Suprapubic skin (tissue), 4 donors: ENCODE measurements at regions not wholly inside any gene's neighbourhood (a gene's known extent, or its start where the extent isn't known, plus 50 kb on each side); places are given as distances from the start of the nearest gene placed in this dataset.

Source experiments
- DNase-seq, 2 donors: peaks; one replicate each; pipeline ENCODE4 v3.0.0-alpha.2; 2019; ENCODE audit warnings: low spot score in 2 of 2
- H3K27ac ChIP-seq: fragments of 200-600 bp; sonication (generic); one replicate; pipeline ENCODE4 v1.5.1; 2019
- H3K27me3 ChIP-seq: fragments of 200-600 bp; sonication (generic); one replicate; pipeline ENCODE4 v1.5.1; 2019
- H3K36me3 ChIP-seq: fragments of 200-600 bp; sonication (generic); one replicate; pipeline ENCODE4 v1.5.1; 2019
- H3K4me1 ChIP-seq: fragments of 200-600 bp; sonication (generic); one replicate; pipeline ENCODE4 v1.5.1; 2019
- H3K4me3 ChIP-seq: fragments of 200-600 bp; sonication (generic); one replicate; pipeline ENCODE4 v1.5.1; 2019; ENCODE audit warnings: mild to moderate bottlenecking
- H3K9me3 ChIP-seq: fragments of 200-600 bp; sonication (generic); one replicate; pipeline ENCODE4 v1.5.1; 2019
- CTCF ChIP-seq, 2 donors: fragments of 200-600 bp in 1 of 2; fragments of 450-650 bp in 1 of 2; sonication (generic) in 1 of 2; IDR thresholded peaks; one replicate each; pipeline ENCODE4 v1.5.1; 2016 to 2019; ENCODE audit warnings: antibody characterized with exemption in 2 of 2, mild to moderate bottlenecking in 1 of 2, moderate library complexity in 1 of 2
- EP300 ChIP-seq: sonication (generic); formaldehyde crosslinking; IDR thresholded peaks from one replicate; pipeline ENCODE4 v1.6.1; 2017; ENCODE audit warnings: antibody characterized with exemption
- POLR2A ChIP-seq, 2 donors: fragments of 450-650 bp; IDR thresholded peaks; one replicate each; pipeline ENCODE4 v1.6.1; 2017; ENCODE audit warnings: antibody characterized with exemption in 2 of 2, mild to moderate bottlenecking in 2 of 2, moderate library complexity in 2 of 2
- POLR2AphosphoS5 ChIP-seq, 3 donors: sonication (generic); formaldehyde crosslinking; IDR thresholded peaks; one replicate each; pipeline ENCODE4 v1.6.1; 2017; ENCODE audit warnings: antibody characterized with exemption in 3 of 3
- WGBS: methylation state at CpG from one replicate; pipeline ENCODE4 v1.1.5; 2018; 5-methylcytosine and 5-hydroxymethylcytosine counted together

- H3K27ac ChIP-seq = no peak overlapping the region
- no peak overlapping the region for H3K4me3 ChIP-seq
- no peaks in the 10 kb centered on the region for H3K36me3 ChIP-seq
- DNase-seq = no peak
- no peak for TF ChIP-seq POLR2AphosphoS5 (IDR thresholded peaks at IDR 0.05)
- TF ChIP-seq POLR2A (IDR thresholded peaks at IDR 0.05) = no peak
- no peak for TF ChIP-seq EP300
- TF ChIP-seq CTCF (IDR thresholded peaks at IDR 0.05) = no peak
- H3K27me3 ChIP-seq = no peaks in the 10 kb centered on the region
- no peaks in the 10 kb centered on the region for H3K9me3 ChIP-seq
- 85% methylated on average over 2 of the region's 2 CpGs for WGBS
- H3K4me1 ChIP-seq = no peaks in the 10 kb centered on the region
Measured at GRCh38 chr6:40959781-40960327, 79.2 kb downstream of the UNC5CL start.

- no peaks in the 10 kb centered on the region for H3K9me3 ChIP-seq
- TF ChIP-seq CTCF (IDR thresholded peaks at IDR 0.05) (no peak), EP300 (no peak), POLR2A (IDR thresholded peaks at IDR 0.05) (no peak), POLR2AphosphoS5 (IDR thresholded peaks at IDR 0.05) (no peak)
- no peak overlapping the region for H3K27ac ChIP-seq
- H3K27me3 ChIP-seq = no peaks in the 10 kb centered on the region
- DNase-seq = no peak
- 88% methylated on average over 1 of the region's 1 CpG for WGBS
- no peaks in the 10 kb centered on the region for H3K4me1 ChIP-seq
- no peak overlapping the region for H3K4me3 ChIP-seq
- no peaks in the 10 kb centered on the region for H3K36me3 ChIP-seq
Measured at GRCh38 chr6:40958738-40959137, 80.3 kb downstream of the UNC5CL start.

GRCh38 chr6:40957616-40958492 is 81.2 kb downstream of the UNC5CL start:
- Histone ChIP-seq H3K4me1 (no peaks in the 10 kb centered on the region), H3K27me3 (no peaks in the 10 kb centered on the region), H3K27ac (no peak overlapping the region), H3K36me3 (no peaks in the 10 kb centered on the region), H3K9me3 (no peaks in the 10 kb centered on the region), H3K4me3 (no peak overlapping the region)
- TF ChIP-seq EP300 = no peak
- no peak for TF ChIP-seq POLR2A (IDR thresholded peaks at IDR 0.05)
- no peak for DNase-seq
- WGBS = 87% methylated on average over 3 of the region's 4 CpGs

- H3K27me3 ChIP-seq = no peaks in the 10 kb centered on the region
- TF ChIP-seq POLR2AphosphoS5 (IDR thresholded peaks at IDR 0.05) (no peak), CTCF (IDR thresholded peaks at IDR 0.05) (no peak), EP300 (no peak), POLR2A (IDR thresholded peaks at IDR 0.05) (no peak)
- no peaks in the 10 kb centered on the region for H3K4me1 ChIP-seq
- no peaks in the 10 kb centered on the region for H3K36me3 ChIP-seq
- 83% methylated on average over 1 of the region's 2 CpGs for WGBS
- H3K4me3 ChIP-seq = no peak overlapping the region
- no peak for DNase-seq
- H3K9me3 ChIP-seq = no peaks in the 10 kb centered on the region
- no peak overlapping the region for H3K27ac ChIP-seq
Measured at GRCh38 chr6:40956936-40957335, 82.1 kb downstream of the UNC5CL start.

- TF ChIP-seq CTCF (IDR thresholded peaks at IDR 0.05) = no peak
- no peak for TF ChIP-seq POLR2AphosphoS5 (IDR thresholded peaks at IDR 0.05)
- TF ChIP-seq POLR2A (IDR thresholded peaks at IDR 0.05) = no peak
- no peak for TF ChIP-seq EP300
- Histone ChIP-seq H3K36me3 (no peaks in the 10 kb centered on the region), H3K4me1 (no peaks in the 10 kb centered on the region), H3K27me3 (no peaks in the 10 kb centered on the region), H3K27ac (no peak overlapping the region), H3K9me3 (no peaks in the 10 kb centered on the region), H3K4me3 (no peak overlapping the region)
- 50% methylated on average over 2 of the region's 6 CpGs for WGBS
- no peak for DNase-seq
Measured at GRCh38 chr6:40955178-40955545, 83.9 kb downstream of the UNC5CL start.
